ENCODE measurements at regions not wholly inside any gene's neighbourhood (a gene's known extent, or its start where the extent isn't known, plus 50 kb on each side); places are given as distances from the start of the nearest gene placed in this dataset.

GRCh38 chr13:103694033-103694432 is 627.8 kb upstream of the SLC10A2 start:
- TF ChIP-seq KLF17 (tag by site-specific recombination; IDR thresholded peaks at IDR 0.05) (no peak), ZSCAN5A (tag by site-specific recombination; IDR thresholded peaks at IDR 0.05) (no peak), PRDM6 (tag by site-specific recombination; IDR thresholded peaks at IDR 0.05) (no peak), ZNF184 (tag by site-specific recombination; IDR thresholded peaks at IDR 0.05) (no peak), ZBTB17 (tag by site-specific recombination; IDR thresholded peaks at IDR 0.05) (no peak), ZNF426 (tag by site-specific recombination; IDR thresholded peaks at IDR 0.05) (no peak), ZNF639 (tag by site-specific recombination; IDR thresholded peaks at IDR 0.05) (no peak), ZNF626 (tag by site-specific recombination; IDR thresholded peaks at IDR 0.05) (no peak), CTCF (tag by site-specific recombination; IDR thresholded peaks at IDR 0.05) (no peak), ATF2 (tag by site-specific recombination; IDR thresholded peaks at IDR 0.05; ENCODE audit: low read depth) (no peak)
